Mucosa of stomach (tissue), 1 donor: ENCODE measurements at regions not wholly inside any gene's neighbourhood (a gene's known extent, or its start where the extent isn't known, plus 50 kb on each side); places are given as distances from the start of the nearest gene placed in this dataset.

Source experiments
- H3K27me3 ChIP-seq: one replicate; pipeline ENCODE4 v1.7.0; 2013; ENCODE audit warnings: mild to moderate bottlenecking, low read length; ENCODE audit not compliant: control insufficient read depth, insufficient read depth
- H3K36me3 ChIP-seq: one replicate; pipeline ENCODE4 v1.7.0; 2013; ENCODE audit warnings: low read length; ENCODE audit not compliant: control insufficient read depth, insufficient read depth
- H3K4me1 ChIP-seq: one replicate; pipeline ENCODE4 v1.7.0; 2013; ENCODE audit warnings: mild to moderate bottlenecking, low read length; ENCODE audit not compliant: control insufficient read depth, insufficient read depth
- H3K4me3 ChIP-seq: one replicate; pipeline ENCODE4 v1.7.0; 2013; ENCODE audit warnings: low read length
- H3K9ac ChIP-seq: one replicate; pipeline ENCODE4 v1.7.0; 2013; ENCODE audit warnings: mild to moderate bottlenecking, low read length, moderate library complexity
- H3K9me3 ChIP-seq: one replicate; pipeline ENCODE4 v1.7.0; 2013; ENCODE audit warnings: mild to moderate bottlenecking, low read length, moderate library complexity; ENCODE audit not compliant: control insufficient read depth
- donor health status: Pancreatic carcinoma.

- no peaks in the 10 kb centered on the region for H3K27me3 ChIP-seq
- no peaks in the 10 kb centered on the region for H3K4me1 ChIP-seq
- H3K9me3 ChIP-seq: no peaks in the 10 kb centered on the region
- no peak overlapping the region for H3K9ac ChIP-seq
- no peaks in the 10 kb centered on the region for H3K36me3 ChIP-seq
- no peak overlapping the region for H3K4me3 ChIP-seq
Measured at GRCh38 chr12:91810531-91811451, 334.9 kb downstream of the BTG1 start.

GRCh38 chr12:91810077-91810476, 335.6 kb downstream of the BTG1 start:
- no peaks in the 10 kb centered on the region for H3K36me3 ChIP-seq
- no peaks in the 10 kb centered on the region for H3K27me3 ChIP-seq
- no peak overlapping the region for H3K4me3 ChIP-seq
- no peaks in the 10 kb centered on the region for H3K9me3 ChIP-seq
- no peak overlapping the region for H3K9ac ChIP-seq
- H3K4me1 ChIP-seq: no peaks in the 10 kb centered on the region

- Histone ChIP-seq H3K9me3 (no peaks in the 10 kb centered on the region), H3K9ac (no peak overlapping the region), H3K4me3 (no peak overlapping the region), H3K36me3 (no peaks in the 10 kb centered on the region), H3K27me3 (no peaks in the 10 kb centered on the region), H3K4me1 (no peaks in the 10 kb centered on the region)
Measured at GRCh38 chr12:91805031-91805430, 340.6 kb downstream of the BTG1 start.

GRCh38 chr12:91804533-91804932, 341.1 kb downstream of the BTG1 start:
- H3K27me3 ChIP-seq: no peaks in the 10 kb centered on the region
- H3K4me3 ChIP-seq: no peak overlapping the region
- no peak overlapping the region for H3K9ac ChIP-seq
- no peaks in the 10 kb centered on the region for H3K36me3 ChIP-seq
- no peaks in the 10 kb centered on the region for H3K4me1 ChIP-seq
- H3K9me3 ChIP-seq: no peaks in the 10 kb centered on the region

GRCh38 chr12:91801048-91801447, 344.6 kb downstream of the BTG1 start:
- Histone ChIP-seq H3K4me1 (no peaks in the 10 kb centered on the region), H3K36me3 (no peaks in the 10 kb centered on the region), H3K4me3 (no peak overlapping the region), H3K9me3 (no peaks in the 10 kb centered on the region), H3K9ac (no peak overlapping the region), H3K27me3 (no peaks in the 10 kb centered on the region)

GRCh38 chr12:91793676-91794075, 352.0 kb downstream of the BTG1 start:
- H3K36me3 ChIP-seq: no peaks in the 10 kb centered on the region
- H3K9ac ChIP-seq: no peak overlapping the region
- H3K27me3 ChIP-seq: no peaks in the 10 kb centered on the region
- H3K4me3 ChIP-seq: no peak overlapping the region
- no peaks in the 10 kb centered on the region for H3K9me3 ChIP-seq
- no peaks in the 10 kb centered on the region for H3K4me1 ChIP-seq

GRCh38 chr12:91792597-91792996, 353.0 kb downstream of the BTG1 start:
- H3K9me3 ChIP-seq: no peaks in the 10 kb centered on the region
- H3K4me1 ChIP-seq: no peaks in the 10 kb centered on the region
- H3K4me3 ChIP-seq: no peak overlapping the region
- no peaks in the 10 kb centered on the region for H3K36me3 ChIP-seq
- no peaks in the 10 kb centered on the region for H3K27me3 ChIP-seq
- no peak overlapping the region for H3K9ac ChIP-seq

GRCh38 chr12:91786499-91787272, 359.0 kb downstream of the BTG1 start:
- H3K4me1 ChIP-seq: no peaks in the 10 kb centered on the region
- H3K4me3 ChIP-seq: no peak overlapping the region
- no peak overlapping the region for H3K9ac ChIP-seq
- H3K27me3 ChIP-seq: no peaks in the 10 kb centered on the region
- H3K36me3 ChIP-seq: no peaks in the 10 kb centered on the region
- H3K9me3 ChIP-seq: no peaks in the 10 kb centered on the region

GRCh38 chr12:91785655-91786498, 359.8 kb downstream of the BTG1 start:
- Histone ChIP-seq H3K27me3 (no peaks in the 10 kb centered on the region), H3K4me3 (no peak overlapping the region), H3K9me3 (no peaks in the 10 kb centered on the region), H3K9ac (no peak overlapping the region), H3K4me1 (no peaks in the 10 kb centered on the region), H3K36me3 (no peaks in the 10 kb centered on the region)

GRCh38 chr12:91781114-91781513, 364.5 kb downstream of the BTG1 start:
- H3K4me3 ChIP-seq: no peak overlapping the region
- no peaks in the 10 kb centered on the region for H3K27me3 ChIP-seq
- no peaks in the 10 kb centered on the region for H3K9me3 ChIP-seq
- no peaks in the 10 kb centered on the region for H3K36me3 ChIP-seq
- peaks cover 10% of the 10 kb centered on the region for H3K4me1 ChIP-seq
- no peak overlapping the region for H3K9ac ChIP-seq

- Histone ChIP-seq H3K9ac (no peak overlapping the region), H3K9me3 (no peaks in the 10 kb centered on the region), H3K27me3 (no peaks in the 10 kb centered on the region), H3K4me1 (peaks cover 15% of the 10 kb centered on the region), H3K4me3 (no peak overlapping the region), H3K36me3 (no peaks in the 10 kb centered on the region)
Measured at GRCh38 chr12:91778938-91779400, 366.7 kb downstream of the BTG1 start.
